ENCODE measurements at regions not wholly inside any gene's neighbourhood (a gene's known extent, or its start where the extent isn't known, plus 50 kb on each side); places are given as distances from the start of the nearest gene placed in this dataset.

- TF ChIP-seq CTCF (IDR thresholded peaks at IDR 0.05; ENCODE audit: insufficient read depth, low read depth, low read length, missing control alignments): no peak
- no peak for DNase-seq (ENCODE audit: low read depth)
Observed at GRCh38 chr4:126262665-126263064, 947.9 kb downstream of the FAT4 start.

GRCh38 chr4:126264839-126265238, 950.1 kb downstream of the FAT4 start:
- no peak overlapping the region for H3K4me3 ChIP-seq (ENCODE audit: low read depth, low read length)
- no peak for TF ChIP-seq CTCF (IDR thresholded peaks at IDR 0.05; ENCODE audit: insufficient read depth, low read depth, low read length, missing control alignments)
- DNase-seq (ENCODE audit: low read depth): no peak

More at GRCh38 chr4:126262665-126263064, 947.9 kb downstream of the FAT4 start:
- no peak overlapping the region for H3K4me3 ChIP-seq (ENCODE audit: low read depth, low read length)

GRCh38 chr4:126265888-126266287, 951.1 kb downstream of the FAT4 start:
- no peak for DNase-seq (ENCODE audit: low read depth)
- no peak overlapping the region for H3K4me3 ChIP-seq (ENCODE audit: low read depth, low read length)
- TF ChIP-seq CTCF (IDR thresholded peaks at IDR 0.05; ENCODE audit: insufficient read depth, low read depth, low read length, missing control alignments): no peak

GRCh38 chr4:126267689-126268088, 952.9 kb downstream of the FAT4 start:
- TF ChIP-seq CTCF (IDR thresholded peaks at IDR 0.05; ENCODE audit: insufficient read depth, low read depth, low read length, missing control alignments): no peak
- no peak overlapping the region for H3K4me3 ChIP-seq (ENCODE audit: low read depth, low read length)

GRCh38 chr4:126268106-126268505, 953.4 kb downstream of the FAT4 start:
- DNase-seq (ENCODE audit: low read depth): no peak
- no peak for TF ChIP-seq CTCF (IDR thresholded peaks at IDR 0.05; ENCODE audit: insufficient read depth, low read depth, low read length, missing control alignments)
- H3K4me3 ChIP-seq (ENCODE audit: low read depth, low read length): no peak overlapping the region

More at GRCh38 chr4:126267689-126268088, 952.9 kb downstream of the FAT4 start:
- no peak for DNase-seq (ENCODE audit: low read depth)

GRCh38 chr4:126269106-126269505, 954.4 kb downstream of the FAT4 start:
- DNase-seq (ENCODE audit: low read depth): no peak
- H3K4me3 ChIP-seq (ENCODE audit: low read depth, low read length): no peak overlapping the region

More at GRCh38 chr4:126269106-126269505, 954.4 kb downstream of the FAT4 start:
- no peak for TF ChIP-seq CTCF (IDR thresholded peaks at IDR 0.05; ENCODE audit: insufficient read depth, low read depth, low read length, missing control alignments)

Measured in GM12865 (cell line).